ENCODE measurements at regions not wholly inside any gene's neighbourhood (a gene's known extent, or its start where the extent isn't known, plus 50 kb on each side); places are given as distances from the start of the nearest gene placed in this dataset.
A peak's percentile ranks its signal among the peaks of the same experiment; 100 is the strongest.
"Not testable (repeated sequence)": the region's sequence is repeated elsewhere in the genome, so short reads cannot be mapped to it uniquely, and the experiment has no call there.

DNA sequence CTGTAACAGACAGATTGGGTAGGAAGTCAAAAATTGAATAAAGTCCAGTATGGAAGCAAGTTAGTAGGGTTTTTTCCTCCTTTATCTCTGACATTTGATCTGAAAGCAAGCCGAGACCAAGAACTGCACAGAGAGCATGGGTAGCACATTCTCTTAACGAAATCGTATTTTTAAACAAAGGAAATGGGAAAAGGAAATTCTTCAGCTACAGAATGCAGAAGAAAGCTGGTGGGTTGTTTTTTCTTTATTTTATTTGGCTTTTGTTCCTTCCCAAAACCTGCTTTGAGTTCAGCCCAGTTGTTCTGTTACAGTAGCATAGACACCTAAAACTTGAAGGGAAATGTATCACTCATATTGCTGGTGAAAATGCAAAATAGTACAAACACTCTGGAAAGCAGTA lies 397.0 kb downstream of the GBE1 start:
- no peak for DNase-seq (ENCODE audit: low read depth)

DNA sequence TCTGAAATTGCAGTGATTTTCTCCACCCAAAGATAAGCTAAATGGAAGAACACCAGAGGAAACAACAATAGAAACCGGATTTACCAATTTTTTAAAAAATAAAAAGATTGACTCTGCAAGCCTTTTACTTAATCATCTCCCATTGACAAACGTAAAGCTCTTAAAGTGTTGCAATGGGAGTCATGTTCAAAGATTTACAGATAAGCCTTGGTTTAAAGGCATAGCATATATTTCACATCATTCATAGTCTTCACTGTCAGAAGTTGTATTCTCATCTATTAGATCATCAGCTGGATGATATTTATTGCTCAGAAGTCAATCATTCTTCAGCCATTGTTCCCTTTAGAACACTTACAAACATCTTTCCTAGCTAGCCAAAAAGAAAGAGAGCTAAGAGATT lies 397.6 kb downstream of the GBE1 start:
- no peak for DNase-seq (ENCODE audit: low read depth)

DNA sequence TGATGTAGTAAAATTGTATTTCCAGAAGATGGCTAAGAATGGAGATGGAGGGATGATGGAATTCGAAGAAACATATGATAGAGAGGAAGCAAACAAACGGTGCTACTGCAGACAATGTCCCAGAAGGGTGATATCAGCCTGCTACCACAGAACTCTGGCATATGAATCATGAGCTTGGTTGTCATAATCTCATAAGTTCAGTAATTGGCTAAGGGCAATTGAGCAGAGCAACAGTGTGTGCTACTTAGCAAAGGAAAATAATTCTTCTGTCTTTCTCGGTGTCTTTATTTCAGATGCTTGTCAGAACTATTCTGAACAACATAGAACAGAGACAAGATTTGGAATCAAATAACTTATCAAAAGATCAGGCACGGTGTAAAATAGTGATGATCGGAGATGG lies 407.3 kb downstream of the GBE1 start:
- no peak for DNase-seq (ENCODE audit: low read depth)

DNA sequence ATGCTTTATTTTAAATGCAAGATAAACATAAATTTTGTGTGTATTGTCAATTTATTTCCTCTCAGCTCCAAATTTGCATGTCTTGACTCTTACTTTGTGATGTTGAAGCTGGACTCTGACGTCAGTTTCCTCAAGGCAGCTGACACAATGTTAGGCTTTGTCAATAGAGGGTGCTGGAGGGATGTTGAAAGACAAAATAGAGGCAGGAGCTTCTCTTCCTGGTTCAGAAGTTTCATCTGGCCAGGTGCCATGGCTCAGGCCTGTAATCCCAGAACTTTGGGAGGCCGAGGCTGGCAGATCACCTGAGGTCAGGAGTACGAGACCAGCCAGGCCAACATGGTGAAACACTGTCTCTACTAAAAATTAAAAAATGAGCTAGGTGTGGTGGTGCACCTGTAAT lies 408.6 kb downstream of the GBE1 start:
- no peak for DNase-seq (ENCODE audit: low read depth)

DNA sequence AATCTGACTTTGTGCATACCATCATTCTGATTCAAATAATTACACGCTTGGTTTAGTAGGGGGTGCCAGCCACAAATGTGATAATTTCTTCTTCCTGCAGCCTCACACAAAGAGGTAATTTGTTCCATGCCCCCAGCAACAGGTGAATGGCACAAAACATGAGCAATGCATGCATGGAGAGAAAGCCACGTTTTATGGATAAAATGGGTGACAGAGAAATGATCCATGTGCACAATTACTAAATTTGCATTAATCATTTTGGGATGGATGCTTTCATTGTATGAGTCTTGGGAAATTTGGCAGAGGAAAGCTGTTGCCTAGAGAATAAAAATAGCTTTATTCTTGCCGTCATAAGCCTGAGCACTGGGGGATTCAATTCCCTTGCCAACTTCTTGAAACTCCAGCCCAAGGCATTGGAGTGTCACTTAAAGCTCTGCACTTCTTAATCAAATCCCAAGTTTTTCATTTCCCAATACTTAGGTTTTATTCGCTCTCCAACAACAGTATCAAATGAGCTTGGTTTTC lies 411.6 kb downstream of the GBE1 start:
- no peak for DNase-seq (ENCODE audit: low read depth)

DNA sequence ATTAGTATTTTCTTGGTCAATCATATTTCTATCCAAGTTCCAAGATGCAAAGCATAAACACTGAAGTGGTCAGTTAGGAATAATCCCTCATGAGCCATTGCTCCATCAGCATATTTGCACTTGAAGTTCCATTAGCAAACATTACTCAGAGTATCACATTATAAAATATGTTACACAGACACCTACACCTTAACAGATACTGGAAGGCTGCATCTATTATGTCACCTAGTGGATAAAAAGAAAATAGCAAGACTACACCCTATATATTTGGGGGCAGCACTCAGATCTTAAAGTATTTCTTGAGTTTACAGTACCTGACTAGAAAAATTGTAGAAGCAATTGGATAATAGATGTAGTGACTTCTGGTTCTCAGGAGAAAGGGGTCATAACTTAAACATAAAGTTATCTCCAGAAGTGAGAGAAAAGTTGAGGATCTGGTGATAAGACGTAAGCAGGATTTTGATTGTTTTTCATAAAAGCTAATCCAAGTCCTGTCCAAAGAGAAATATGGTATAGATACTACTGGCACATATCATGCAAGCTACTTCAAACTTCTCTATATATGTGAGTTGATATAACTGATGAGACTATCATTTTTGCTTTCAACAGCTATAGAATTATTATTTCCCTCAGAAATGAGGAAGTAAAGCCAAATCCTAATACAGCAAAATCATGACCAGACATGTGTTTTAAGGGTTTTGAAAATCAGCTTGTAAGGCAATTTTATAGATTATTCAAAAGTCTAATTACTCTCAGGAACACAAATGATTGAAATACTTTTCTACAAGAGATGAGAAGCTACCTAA lies 422.2 kb downstream of the GBE1 start:
- no peak for DNase-seq (ENCODE audit: low read depth)

DNA sequence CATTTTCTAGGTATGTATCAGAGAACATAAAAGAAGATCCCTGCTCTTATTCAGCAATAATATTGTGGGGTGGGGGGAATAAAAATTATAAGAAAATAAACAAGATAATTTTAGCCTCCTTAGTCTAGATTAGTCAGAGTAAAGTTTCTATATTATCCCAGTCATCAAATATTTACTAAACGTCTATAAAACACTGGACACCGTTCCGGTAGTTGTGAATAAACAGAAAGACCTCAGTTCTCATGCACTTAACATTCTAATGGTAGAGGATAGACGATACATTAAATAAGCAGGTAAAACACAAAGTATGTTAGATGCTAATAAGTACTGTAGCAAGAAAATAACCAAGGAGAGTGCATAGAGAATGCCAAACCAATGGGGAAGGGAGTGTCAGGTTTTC lies 425.0 kb downstream of the GBE1 start:
- DNase-seq (ENCODE audit: low read depth), result no peak

DNA sequence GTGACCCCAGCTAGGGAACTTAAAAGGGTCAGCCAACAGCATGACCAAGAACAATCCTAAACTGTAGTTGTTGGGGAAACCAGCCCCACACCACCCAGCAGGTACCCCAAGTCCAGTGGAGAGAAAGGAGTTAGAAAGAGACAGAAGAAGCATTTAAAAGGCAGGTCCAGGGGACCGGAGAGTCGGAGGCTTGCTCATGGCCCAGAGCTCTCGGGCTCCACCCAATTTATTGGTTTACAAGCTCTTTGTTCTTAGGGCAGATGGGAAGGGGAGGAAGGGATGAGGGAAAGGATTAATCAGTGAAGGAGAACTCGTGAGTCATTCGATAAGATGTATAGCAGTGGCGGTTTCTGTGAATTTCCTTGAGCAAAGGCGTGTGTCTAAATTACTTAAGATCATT lies 431.6 kb downstream of the GBE1 start:
- DNase-seq (ENCODE audit: low read depth), result not testable (repeated sequence)

DNA sequence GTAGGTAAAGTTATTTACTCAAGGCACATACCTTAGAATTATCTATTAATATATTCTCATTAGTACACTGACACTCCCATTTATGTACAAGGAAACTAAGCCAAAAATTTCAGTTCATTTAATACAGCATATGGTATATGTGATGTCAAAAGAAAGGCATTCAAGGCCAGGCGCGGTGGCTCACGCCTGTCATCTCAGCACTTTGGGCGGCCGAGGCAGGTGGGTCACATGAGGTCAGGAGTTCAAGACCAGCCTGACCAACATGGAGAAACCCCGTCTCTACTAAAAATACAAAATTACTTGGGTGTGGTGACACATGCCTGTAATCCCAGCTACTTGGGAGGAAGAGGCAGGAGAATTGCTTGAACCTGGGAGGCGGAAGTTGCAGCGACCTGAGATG lies 435.2 kb downstream of the GBE1 start:
- no peak for DNase-seq (ENCODE audit: low read depth)

DNA sequence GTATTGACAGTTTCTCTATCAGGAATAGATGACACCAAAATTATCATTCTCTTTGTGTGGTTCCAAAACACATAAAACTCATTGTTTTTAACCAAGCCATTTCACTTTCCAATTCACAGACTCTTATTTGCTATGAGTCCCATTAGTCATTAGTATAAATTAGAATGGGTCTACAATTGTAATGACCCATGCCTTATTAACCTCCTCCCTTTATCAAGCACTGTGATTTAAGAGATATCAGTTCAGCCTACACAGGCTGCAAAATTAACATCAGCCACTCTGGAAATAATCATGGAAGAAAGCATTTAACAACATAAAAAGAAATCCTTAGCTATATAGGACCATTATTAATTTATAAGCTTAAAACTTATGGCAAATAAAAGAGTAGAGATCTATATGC lies 440.6 kb downstream of the GBE1 start:
- DNase-seq (ENCODE audit: low read depth), result no peak

DNA sequence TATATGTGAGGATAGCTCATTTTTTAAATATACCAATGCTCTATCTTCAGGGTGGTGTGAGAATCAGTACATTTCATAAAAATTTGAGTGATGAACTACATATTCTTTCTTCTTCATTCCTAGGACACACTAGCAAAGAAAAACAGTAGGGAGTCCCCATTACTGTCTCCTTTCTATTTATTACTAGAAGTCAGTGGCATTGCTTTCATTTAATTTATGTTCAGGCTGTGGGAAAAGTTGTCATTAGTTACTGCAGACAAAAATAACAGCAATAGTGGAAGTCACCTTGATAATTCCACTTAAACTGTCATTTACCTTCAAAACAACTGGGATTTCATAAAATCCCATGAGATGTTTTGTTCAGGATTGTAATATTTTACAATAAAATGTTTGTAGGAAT lies 446.4 kb downstream of the GBE1 start:
- no peak for DNase-seq (ENCODE audit: low read depth)

DNA sequence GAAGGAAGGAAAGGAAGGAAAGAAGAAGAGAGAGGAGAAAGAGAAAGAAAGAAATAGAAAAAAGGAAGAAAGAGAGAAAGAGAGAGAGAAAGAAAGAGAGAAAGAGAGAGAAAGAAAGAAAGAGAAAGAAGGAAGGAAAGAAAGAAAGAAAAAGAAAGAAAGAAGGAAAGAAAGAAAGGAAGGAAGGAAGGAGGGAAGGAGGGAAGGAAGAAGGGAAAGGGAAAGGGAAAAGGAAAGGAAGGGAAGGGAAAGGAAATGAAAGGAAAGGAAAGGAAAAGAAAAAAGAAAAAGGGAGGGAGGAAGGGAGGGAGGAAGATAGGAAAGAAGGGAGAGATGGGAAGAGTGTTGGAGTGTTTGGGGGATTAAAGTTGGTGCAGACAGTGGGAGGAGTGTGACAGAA lies 450.1 kb downstream of the GBE1 start:
- no peak for DNase-seq (ENCODE audit: low read depth)

DNA sequence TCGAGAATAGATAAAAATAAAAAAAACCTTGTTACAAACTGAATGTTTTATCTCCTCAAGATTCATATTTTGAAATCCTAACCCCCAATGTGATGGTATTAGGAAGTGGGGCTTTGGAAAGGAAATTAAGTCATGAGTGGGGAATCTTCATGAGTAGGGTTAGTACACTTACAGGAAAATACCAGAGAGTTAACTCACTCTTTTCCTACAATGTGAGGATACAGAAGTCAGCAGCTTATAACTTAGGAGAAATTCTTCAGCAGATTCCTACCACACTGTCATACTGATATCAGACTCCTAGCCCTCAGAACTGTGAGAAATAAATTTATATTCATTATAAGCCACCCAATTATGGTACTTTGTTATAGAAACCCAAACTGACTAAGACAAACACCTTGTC lies 453.1 kb downstream of the GBE1 start:
- no peak for DNase-seq (ENCODE audit: low read depth)

DNA sequence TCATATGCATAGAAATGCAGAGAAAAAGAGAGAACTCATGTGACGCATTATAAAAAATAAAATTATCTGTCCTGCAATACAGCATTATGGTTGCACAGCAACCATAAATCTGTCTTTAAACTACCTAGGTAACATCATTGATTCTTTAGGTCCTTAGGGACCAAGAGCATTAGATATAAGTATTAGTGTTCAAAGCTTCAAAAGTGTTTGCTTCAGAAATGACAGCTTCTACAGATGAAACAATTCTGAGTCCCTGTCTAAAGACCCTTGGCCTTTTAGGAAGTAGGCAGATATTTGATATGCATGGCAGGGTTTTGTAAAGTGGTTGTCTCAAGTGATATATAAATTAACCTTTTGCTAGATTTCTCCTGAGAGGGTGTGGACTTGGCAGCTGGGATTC lies 454.2 kb downstream of the GBE1 start:
- no peak for DNase-seq (ENCODE audit: low read depth)

DNA sequence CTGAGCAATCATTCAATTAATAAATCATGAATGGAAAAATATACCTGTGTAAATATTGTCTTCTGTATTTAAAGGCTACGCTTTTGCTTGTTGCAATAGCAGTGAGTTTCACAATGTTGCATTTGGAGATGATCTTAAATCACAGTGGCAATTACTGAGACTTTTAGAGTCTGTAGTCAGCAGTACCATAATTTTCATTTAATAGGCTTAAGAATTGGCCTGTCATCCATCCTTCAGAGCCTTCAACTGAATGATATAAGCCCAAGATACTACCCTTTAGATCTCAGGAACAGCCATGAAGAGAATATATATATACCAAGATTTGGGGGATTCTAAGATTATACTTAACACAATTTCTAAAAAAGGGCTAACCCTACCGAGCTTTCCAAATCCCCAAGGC lies 458.1 kb downstream of the GBE1 start:
- no peak for DNase-seq (ENCODE audit: low read depth)

DNA sequence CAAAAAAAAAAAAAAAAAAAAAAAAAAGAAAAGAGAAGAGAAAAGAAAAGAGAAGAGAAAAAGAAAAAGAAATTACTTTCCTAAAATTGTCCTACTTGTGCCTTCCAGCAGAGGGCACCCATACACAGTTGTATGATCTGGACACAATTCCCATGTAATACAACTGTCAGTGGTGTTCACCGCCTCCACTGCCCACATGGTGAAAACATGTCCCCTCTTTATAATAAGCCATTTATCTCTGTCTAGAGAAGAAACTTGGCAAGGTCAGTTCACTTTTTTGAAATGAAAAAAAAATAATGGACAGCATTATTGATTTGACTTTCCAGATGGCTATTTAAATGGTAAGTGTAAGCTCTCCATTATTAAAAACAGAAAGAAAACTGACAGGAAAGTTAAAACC lies 459.4 kb downstream of the GBE1 start:
- DNase-seq (ENCODE audit: low read depth), result peak; percentile 26

DNA sequence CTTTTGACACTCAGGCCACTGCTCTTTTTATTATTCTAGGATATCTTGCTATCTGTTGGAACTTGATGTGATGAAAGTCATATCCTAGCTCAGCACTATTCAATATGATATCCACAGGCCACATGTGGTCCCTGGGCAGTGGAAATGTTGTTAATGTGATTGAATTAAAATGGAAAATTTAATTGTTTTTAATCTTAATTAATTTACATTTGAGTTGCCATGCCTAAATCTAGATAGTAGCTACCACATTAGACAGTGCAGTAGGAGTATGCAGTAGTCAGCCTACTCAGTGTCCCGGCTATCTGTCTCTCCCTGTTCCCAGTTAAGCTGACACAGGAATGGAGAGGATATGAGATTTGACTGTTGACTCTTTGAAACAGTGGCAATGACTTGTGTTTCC lies 460.2 kb downstream of the GBE1 start:
- DNase-seq (ENCODE audit: low read depth), result no peak

DNA sequence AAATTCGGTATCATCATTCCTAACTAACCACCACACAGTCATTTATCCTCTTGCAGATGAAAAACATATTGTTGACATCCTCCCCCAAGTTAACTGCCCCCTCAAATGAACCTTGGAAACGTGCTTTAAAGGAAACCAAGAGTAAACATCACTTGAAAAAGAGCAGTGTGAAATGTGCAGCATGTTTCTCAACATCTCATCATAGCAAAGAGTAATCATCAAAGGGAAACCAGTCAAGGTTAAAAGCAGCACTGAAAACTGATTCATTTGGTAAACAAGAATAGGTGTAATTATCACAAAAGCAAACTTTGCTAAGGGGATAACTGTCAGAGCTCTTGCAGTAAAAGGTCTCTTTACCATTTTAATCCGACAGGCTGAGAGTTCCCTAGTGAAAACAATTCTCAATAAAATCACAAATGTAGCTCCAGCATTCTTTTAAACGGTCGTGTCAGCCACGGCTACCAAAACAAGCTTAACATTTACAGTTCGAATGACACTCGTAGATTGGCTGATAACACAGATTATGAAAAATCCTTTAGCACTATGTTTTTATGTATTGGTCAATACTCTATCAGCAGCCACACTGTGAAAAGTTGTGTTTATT lies 461.0 kb downstream of the GBE1 start:
- DNase-seq (ENCODE audit: low read depth), result no peak

DNA sequence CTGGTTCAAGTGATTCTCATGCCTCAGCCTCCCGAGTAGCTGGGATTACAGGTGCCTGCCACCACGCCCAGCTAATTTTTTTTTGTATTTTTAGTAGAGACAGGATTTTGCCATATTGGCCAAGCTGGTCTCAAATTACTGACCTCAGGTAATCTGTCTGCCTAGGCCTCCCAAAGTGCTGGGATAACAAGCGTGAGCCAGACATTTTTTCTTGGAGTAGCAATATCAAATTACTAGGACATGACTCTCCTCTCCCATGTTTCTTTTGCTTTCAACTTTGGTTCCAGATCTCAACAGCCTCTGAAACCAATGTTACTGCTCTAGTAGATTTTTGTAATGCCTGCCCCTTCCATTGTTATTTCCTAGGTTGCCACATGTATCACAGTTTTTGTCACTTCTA lies 462.0 kb downstream of the GBE1 start:
- DNase-seq (ENCODE audit: low read depth), result no peak

DNA sequence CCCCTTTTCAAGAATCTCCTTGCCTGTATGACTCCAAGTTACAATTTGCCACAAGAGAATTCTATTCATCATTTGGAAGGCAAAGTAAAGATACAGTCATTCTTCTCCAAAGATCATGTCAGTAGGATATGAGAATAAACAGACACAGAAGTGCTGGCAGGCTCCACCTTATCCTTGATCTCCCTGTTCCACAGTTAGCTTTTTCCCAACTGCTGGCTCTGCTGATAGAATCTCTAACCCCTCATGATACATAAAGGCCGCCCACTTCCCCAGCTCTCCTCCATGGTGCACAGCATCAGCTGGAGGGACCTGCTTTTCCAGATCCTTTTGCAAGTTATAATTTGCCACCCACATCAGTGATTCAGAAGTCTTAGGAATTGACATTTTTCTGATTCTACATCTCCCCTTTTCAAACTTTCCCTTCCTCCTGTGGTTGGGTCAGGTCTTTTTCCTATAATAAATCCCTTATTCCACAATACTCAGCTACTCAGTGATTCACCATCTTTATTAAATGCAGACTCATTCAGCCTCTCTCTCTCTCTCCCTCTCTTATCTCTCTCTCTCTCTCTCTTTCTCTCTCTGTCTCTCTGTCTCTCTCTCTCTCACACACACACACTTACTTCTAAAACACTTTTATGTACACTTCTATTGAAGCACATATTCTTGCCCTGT lies 465.4 kb downstream of the GBE1 start:
- no peak for DNase-seq (ENCODE audit: low read depth)

DNA sequence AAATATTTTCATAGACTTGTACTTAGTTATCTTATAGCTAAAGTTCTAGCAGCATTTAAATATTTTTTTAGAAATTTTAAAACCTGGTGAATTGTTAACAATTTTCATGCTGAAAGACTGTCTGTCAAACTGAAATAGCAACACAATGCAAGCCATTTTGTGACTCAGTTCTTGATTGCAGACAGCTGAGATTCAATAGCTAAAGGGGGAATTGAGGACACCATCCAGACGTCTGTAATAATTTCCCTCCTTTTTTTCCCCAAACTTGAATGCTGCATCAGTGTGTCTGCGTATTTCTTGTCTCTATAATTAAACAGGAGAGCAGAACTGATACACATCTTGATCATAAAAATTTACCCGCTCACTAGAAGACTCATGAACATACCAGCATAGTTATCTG lies 468.3 kb downstream of the GBE1 start:
- DNase-seq (ENCODE audit: low read depth), result no peak

DNA sequence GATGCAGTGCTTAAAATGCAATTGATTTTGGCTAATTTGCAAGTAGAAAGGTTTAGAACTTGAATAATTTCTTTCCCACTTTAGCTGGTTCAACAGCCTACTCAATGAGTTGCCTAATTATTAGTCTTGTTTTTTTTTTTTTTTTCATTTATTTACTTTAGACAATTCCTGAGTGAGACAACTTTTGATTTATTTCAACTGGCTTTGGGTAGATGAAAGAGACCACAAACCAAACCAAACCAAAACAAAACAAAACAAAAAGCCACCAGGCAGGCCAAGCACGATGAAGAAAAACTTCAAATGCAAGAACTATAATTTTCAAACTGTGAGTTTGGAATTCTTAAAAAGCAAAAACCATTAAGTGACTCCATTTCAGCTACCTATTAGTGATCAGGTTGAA lies 469.9 kb downstream of the GBE1 start:
- DNase-seq (ENCODE audit: low read depth), result no peak

DNA sequence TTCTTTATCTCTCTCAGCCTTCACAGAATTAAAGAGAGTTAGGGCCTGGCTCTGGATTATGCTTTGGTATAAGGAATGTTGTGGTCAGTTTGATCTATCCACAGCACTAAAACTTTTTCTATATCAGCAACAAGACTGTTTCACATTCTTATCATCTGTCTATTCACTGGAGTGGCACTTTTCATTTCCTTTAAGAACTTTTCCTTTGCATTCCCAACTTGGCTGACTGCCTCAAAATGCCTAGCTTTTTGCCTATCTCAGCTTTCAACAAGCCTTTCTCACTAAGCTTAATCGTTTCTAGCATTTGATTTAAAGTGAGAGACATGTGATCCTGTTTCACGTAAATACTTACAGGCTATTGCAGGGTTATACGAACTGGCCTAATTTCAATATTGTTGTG lies 471.8 kb downstream of the GBE1 start:
- DNase-seq (ENCODE audit: low read depth), result no peak
